GM19239 (cell line): ENCODE measurements at regions not wholly inside any gene's neighbourhood (a gene's known extent, or its start where the extent isn't known, plus 50 kb on each side); places are given as distances from the start of the nearest gene placed in this dataset.

Source experiments
- DNase-seq: peaks from one replicate; pipeline ENCODE4 v3.0.0; 2011; ENCODE audit warnings: low spot score; ENCODE audit not compliant: insufficient read length
- FAIRE-seq: peaks from 2 replicates; lab custom pipeline; 2011; peaks lifted over from hg19 to GRCh38; lab: Jason Lieb, UNC

DNA sequence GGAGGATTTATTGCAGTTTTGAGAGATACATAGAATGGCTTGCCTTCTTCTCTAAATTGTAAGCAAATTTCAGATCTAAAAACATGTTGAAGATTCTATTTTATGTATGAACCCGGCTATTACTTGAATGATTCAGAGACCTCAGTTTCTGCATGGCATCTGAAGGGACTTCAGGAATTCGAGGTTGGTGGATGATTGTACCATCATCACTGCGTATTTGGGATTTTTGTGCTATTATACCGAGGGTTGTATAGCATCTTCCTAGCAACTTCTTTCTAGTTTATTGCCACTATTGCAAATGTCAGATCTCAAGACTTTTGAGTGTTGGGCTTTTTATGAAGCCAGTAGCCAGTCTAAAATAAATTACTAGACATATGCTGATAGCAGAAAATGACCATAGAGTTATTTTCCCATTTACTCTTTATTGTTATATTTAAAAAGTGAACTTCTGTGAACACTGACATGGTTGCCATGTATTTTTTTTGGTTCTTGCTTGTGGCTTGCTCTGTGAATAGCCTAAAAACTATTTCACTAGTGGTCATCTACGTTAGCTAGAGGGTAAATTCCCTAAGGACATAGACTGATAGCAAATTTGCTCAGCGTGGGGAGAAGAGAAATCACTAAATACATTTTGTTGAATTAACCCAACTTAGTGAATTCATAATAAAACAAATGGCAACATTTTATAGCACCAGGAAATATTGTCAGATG lies 70.6 kb upstream of the KLF12 start:
- FAIRE-seq (no peak), DNase-seq (no peak)

DNA sequence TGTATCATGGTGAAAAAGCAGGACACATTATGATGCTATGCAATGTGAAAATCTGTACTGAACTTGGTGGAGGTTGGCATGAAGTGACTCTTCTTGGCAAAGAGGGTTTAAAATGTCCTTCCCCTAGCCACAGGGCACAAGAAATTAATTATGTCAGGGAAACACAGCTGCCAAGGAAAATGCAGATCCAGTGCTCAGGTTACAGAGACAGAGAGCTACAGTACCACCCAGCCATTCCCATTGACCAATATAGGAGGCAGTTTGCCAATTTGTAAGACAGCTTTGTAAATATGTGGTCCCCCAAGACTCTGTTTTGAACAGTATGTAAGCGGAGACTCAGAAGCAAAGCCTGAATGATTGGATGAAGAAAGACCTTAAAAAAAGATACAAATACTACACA lies 69.4 kb upstream of the KLF12 start:
- DNase-seq = no peak
- FAIRE-seq = no peak

DNA sequence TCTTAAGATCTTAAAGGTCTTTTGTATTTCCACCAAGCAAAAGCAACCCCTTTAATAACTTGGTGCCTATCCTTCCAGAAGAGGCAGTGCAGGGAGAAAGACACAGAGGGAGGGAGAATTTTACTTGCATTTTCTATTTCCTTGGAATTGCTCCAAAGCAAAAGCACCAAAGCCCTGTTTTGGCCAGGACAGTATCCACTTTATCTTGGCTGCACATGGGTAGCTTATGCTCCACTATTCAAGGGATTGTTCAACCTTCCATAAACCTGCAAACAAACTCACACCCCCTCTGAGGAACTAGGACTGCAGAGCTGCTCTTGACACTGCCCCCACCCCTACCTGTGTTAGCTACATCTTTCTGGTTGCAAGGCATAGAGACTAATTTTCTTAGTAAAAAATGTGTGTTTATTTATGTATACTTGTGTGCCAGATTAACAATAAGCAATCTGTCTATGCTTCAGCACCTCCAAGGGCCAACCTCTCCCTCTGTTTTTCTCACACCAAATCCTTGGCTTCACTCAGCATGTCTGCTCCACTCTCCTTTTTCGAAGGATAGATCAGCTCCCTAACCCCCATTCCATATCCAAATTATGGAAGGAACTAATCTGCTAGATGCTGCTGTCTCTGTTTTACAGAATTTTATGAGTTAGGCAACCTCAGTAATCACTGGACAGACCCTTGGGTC lies 68.1 kb upstream of the KLF12 start:
- no peak for DNase-seq
- FAIRE-seq = no peak

DNA sequence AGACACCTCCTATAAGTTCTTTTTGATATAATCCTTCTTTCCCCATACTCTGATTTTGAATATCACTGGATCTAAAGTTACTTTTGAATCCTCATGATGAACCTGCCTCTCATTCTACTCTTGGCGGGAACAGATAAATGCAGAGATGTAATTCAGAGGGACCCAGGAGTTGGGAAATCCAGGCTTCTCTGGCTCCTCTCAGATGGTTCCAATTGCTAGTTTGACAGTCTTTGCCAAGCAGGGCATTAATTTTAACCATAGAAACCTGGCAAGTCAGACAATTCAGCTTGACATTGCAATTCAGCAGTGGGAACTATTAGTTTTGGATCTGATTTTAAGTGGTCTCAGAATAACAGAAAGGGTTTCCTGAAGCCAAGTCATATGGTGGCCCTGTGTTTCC lies 67.3 kb upstream of the KLF12 start:
- FAIRE-seq = no peak

DNA sequence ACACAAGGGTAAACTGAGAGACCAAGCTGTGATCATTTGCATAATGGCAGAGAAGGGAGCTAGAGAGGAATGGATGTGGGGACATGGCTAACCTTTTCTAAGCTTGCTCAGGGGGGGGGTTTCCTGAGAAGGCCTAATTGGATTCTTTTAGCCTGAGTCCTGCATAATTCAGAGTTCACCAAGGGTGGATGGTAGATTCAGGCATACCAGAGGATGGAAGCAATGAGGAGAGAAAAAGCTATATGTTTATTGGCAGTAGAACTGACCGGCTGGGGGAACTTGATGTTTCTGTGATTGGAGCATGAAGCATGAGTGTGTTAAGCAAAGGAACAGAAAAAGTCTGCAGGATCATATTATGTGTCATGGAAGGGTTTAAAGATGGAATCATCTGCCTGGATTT lies 65.9 kb upstream of the KLF12 start:
- DNase-seq (no peak), FAIRE-seq (no peak)

More for the DNA sequence above, 67.3 kb upstream of the KLF12 start:
- no peak for DNase-seq

DNA sequence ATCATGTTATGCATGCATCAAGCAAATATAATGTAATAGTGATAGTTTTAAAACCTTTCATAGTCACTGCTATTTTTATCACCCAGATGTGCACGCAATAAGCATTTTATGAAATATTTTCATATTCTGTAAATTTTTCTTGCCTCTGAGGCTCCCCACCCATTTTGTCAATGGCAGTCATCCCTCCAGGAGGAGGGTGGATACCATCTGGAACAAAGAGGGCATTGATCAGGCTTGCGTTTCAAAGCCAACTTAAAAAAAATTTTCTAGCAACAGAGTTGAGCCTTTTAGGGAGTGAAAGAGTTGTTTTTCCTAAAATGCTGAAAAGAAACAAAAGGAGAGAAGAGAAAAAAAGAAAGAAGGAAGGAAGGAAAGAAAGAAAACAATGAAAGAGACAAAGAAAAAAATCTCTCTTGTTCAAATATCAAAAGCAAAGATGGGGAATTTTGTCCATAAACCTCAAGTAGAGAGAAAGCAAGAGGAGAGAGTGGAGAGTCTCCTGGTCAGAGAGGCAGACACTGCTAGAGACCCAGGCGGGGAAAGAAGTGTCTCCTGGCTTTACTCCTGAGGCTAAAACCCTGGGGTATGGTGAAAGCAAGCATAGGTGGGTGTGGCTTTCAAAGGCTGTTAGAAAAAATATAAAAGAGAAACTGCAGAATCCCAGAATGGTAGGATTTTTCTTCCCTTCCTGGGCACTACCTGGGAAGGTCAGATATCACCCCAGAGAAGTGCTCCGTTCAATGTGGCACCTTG lies 63.6 kb upstream of the KLF12 start:
- DNase-seq = no peak
- no peak for FAIRE-seq

DNA sequence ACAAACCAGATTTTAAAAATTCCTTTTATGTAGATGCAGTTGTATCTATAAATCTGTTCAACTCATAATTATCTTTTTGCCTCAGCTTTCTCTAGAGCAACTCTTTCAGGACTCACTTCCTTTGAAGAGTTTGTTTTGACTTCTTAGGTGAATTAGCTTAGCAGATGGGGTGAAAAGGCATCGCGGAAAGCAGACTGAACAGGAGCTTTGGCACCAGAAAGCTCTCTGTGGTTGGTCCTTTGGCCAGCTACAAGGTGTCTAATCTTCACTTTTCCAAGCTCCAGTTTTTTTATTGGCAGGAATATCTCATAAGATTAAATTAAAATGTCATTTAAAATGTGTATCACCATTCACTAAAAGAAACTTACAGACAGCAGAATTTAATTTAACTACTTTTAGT lies 60.6 kb upstream of the KLF12 start:
- FAIRE-seq = no peak
- DNase-seq = no peak

DNA sequence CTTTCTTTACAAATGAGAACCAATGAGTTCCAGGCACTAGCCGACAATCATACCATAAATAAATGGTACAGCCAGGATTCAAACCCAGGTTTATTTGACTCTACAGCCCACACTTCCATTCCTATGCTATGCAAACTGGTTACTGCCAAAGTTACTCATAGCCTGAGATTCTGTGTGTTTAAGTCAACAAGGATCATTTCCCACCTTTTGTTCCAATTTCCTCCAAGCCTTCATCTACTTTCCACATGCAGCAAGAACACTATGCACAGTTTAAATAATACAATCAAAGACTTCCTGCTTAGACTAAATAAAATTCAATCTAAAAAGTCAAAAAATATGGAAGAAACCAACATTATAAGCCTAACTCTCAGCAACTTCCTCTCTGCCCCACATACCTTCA lies 59.2 kb upstream of the KLF12 start:
- DNase-seq (no peak), FAIRE-seq (no peak)

DNA sequence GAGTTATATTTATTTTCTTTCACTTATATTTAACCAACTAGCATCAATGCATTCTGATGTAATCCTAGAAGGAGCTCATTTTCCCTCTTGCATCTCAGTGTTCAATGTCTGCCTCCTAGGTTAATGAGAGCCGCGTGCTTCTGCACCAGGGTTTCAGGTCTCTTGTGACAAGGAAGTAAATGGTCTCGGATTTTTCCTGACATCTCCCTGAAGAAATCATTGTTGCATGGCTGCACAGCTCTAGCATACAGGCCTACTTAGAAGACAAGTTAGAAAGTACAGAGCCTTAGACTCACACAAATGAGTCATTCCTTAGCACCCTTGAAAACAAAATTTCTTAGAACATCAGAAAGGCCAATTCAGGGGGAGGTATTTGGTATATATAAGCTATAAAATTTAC lies 57.2 kb upstream of the KLF12 start:
- FAIRE-seq (no peak), DNase-seq (no peak)

DNA sequence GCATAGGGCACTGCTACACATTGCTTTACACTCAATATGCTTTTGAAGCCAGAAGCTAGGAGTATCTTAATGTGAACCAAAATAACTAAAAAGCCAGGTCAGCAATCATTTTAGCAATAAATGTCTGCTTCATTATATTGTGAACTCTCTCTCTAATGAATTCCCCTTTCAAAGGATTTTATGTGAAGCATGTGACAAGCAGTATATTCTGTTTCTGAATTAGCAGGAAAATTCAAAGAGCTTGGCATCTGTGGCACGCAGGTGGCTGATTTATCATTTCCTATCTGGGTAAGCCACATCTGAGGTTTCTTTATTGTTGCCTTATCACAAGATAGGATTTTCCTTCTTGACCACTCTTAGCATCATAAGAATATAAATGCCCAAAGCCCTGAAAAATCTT lies 56.8 kb upstream of the KLF12 start:
- no peak for DNase-seq
- no peak for FAIRE-seq

DNA sequence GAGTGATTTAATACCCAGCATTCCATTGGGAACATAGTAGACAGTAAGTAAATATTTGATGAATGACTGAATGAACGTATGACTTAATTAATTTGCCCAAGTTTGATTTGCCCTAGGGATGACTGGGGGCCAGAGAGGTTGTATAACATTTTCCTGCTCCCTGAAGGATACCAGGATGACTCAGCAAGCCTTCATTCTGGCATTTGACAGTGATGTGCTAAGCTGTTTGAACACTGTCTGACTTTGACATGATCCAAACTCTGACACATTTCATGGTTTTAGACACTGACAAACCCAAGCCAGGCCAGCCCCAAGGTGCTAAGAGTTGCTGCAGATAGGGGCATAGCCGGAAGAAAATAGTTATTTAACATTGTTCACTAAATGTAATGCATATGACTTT lies 53.4 kb upstream of the KLF12 start:
- DNase-seq (no peak), FAIRE-seq (no peak)

DNA sequence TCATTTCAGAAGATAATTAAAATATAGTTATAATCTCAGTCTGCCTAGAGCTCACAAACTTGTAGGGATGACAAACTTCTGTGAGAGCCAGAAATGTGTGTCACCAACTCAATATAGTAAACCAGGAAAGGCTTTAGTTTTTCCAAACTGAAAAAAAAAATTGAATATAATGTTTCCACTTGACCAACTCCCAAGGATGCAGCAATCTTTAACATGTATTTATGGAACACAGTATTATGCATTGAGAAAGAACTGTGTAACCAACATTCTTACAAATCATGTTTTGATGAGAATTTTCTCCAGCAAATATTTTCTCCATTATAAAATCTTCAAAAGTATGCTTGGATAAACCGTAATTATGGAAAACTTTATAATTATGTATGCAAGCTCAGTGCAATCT lies 50.1 kb upstream of the KLF12 start:
- DNase-seq (no peak), FAIRE-seq (no peak)
